OCI-LY7 (cell line): ENCODE measurements at regions not wholly inside any gene's neighbourhood (a gene's known extent, or its start where the extent isn't known, plus 50 kb on each side); places are given as distances from the start of the nearest gene placed in this dataset.

Source experiments
- EZH2phosphoT487 ChIP-seq: fragments of 200-600 bp; sonication (generic); IDR thresholded peaks from 2 replicates; pipeline ENCODE4 v1.6.1; 2018; ENCODE audit warnings: low read depth, borderline replicate concordance, mild to moderate bottlenecking, mixed run types, antibody characterized with exemption, low read length, moderate library complexity, mixed read lengths
- TF ChIP-seq, protein P1 (sequence below): fragments of 200-600 bp; sonication (generic); conservative IDR thresholded peaks from 2 replicates; pipeline ENCODE4 v1.5.1; 2014; ENCODE audit warnings: mild to moderate bottlenecking, antibody characterized with exemption, low read length, moderate library complexity, mixed read lengths

DNA sequence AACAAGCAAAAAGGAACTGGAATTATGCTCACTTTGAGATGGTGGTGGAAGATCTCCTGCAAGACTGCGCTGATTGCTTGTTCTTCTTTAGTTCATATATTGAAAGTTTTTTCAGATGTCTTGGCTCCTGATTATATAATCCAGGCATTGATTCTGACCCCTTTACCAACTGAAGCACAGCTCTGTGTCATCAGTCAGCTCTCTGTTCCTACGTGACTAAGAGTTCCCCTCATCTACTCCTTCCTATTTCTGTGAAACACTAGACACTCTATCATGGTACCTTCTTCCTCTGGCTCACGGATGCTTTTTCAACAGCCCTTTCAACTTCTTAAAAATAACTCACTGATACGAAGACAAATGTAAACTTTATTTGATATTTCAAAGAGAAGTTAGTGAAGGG, 788.6 kb downstream of the SOCS6 start:
- TF ChIP-seq, protein P1, sequence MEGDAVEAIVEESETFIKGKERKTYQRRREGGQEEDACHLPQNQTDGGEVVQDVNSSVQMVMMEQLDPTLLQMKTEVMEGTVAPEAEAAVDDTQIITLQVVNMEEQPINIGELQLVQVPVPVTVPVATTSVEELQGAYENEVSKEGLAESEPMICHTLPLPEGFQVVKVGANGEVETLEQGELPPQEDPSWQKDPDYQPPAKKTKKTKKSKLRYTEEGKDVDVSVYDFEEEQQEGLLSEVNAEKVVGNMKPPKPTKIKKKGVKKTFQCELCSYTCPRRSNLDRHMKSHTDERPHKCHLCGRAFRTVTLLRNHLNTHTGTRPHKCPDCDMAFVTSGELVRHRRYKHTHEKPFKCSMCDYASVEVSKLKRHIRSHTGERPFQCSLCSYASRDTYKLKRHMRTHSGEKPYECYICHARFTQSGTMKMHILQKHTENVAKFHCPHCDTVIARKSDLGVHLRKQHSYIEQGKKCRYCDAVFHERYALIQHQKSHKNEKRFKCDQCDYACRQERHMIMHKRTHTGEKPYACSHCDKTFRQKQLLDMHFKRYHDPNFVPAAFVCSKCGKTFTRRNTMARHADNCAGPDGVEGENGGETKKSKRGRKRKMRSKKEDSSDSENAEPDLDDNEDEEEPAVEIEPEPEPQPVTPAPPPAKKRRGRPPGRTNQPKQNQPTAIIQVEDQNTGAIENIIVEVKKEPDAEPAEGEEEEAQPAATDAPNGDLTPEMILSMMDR, result no peak
- no peak for TF ChIP-seq EZH2phosphoT487
